ENCODE measurements at regions not wholly inside any gene's neighbourhood (a gene's known extent, or its start where the extent isn't known, plus 50 kb on each side); places are given as distances from the start of the nearest gene placed in this dataset.

DNA sequence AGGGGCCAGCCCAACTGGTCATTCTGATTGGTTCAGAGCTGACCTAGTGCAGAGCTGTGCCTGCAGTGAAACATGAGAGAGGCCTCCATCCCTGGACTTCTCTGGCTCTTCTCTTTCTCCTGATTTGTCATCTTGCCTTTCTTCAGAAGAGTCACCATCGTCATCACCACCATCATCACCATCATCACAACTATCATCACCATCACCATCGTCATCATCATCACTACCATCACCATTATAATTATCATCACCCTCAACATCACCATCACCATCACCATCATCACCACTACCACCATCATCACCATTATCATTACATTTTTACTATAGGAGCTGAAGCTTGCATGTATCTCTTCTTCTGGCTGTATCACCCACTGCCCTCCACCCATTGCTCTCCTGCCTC, 94.5 kb upstream of the FAM20A start:
- Histone ChIP-seq H3K4me3 (no peak overlapping the region), H3K27ac (no peak overlapping the region), H2AFZ (no peak overlapping the region), H3K9me2 (replicated peaks; ENCODE audit: insufficient read depth) (no peaks in the 10 kb centered on the region), H3K27me3 (no peaks in the 10 kb centered on the region), H3K9me3 (ENCODE audit: low read depth) (no peaks in the 10 kb centered on the region), H3K36me3 (replicated peaks; ENCODE audit: insufficient read depth, low read depth) (no peaks in the 10 kb centered on the region), H3K4me1 (ENCODE audit: insufficient read depth) (peaks cover 19% of the 10 kb centered on the region), H4K20me1 (ENCODE audit: insufficient read depth, poor library complexity, severe bottlenecking) (no peaks in the 10 kb centered on the region), H3K79me2 (no peaks in the 10 kb centered on the region), H3K4me2 (no peak overlapping the region)
- TF ChIP-seq EZH2 (IDR thresholded peaks at IDR 0.05; ENCODE audit: borderline replicate concordance), result no peak
- TF ChIP-seq EZH2phosphoT487 (IDR thresholded peaks at IDR 0.05; ENCODE audit: low read depth, severe bottlenecking, unreplicated experiment), result no peak
- TF ChIP-seq CTCF (IDR thresholded peaks at IDR 0.05; ENCODE audit: poor library complexity), result no peak
- 100% methylated on average over 2 of the region's 2 CpGs for WGBS (ENCODE audit: low lambda C conversion rate, missing lambda C conversion rate)
- DNase-seq (ENCODE audit: low spot score), result no peak

DNA sequence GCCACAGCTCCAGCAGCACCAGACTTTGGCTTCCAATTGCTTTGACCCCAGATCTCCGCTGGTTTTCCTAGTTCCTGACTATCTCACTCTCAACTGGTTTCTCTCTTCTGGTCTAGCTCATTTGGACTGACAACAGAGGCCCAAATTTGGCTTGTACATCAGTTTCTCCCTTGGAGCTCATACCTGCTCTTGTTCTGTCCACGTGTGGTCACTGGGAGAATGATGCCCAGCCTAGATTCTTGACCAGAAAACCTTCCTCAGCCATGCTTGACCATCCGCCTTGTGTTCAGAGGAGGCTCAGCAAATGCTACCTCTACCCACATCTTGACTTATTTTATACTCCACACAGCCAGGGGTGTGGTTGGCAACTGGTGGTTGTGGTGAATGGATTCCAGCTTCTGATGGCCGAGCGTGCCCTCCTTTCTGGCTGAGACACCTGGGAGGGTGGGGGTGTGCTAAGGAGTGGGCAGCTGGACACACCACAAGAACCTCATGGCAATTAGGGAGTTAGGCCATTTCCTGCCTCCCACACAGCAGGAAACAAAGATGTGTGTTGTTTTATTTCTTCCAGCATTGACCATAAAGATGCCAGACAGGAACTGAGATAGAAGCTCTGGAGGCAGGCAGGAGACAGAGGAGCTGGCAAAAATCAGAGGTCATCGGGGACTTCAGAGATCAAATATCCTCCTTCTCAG, 93.8 kb upstream of the FAM20A start:
- Histone ChIP-seq H4K20me1 (ENCODE audit: insufficient read depth, poor library complexity, severe bottlenecking) (no peaks in the 10 kb centered on the region), H3K27me3 (no peaks in the 10 kb centered on the region), H3K4me3 (no peak overlapping the region), H3K9me3 (ENCODE audit: low read depth) (no peaks in the 10 kb centered on the region), H2AFZ (no peak overlapping the region), H3K9me2 (replicated peaks; ENCODE audit: insufficient read depth) (no peaks in the 10 kb centered on the region), H3K4me1 (ENCODE audit: insufficient read depth) (peaks cover 12% of the 10 kb centered on the region), H3K4me2 (no peak overlapping the region), H3K36me3 (replicated peaks; ENCODE audit: insufficient read depth, low read depth) (no peaks in the 10 kb centered on the region), H3K27ac (no peak overlapping the region), H3K79me2 (no peaks in the 10 kb centered on the region)
- no peak for TF ChIP-seq EZH2 (IDR thresholded peaks at IDR 0.05; ENCODE audit: borderline replicate concordance)
- no peak for TF ChIP-seq CTCF (IDR thresholded peaks at IDR 0.05; ENCODE audit: poor library complexity)
- no peak for TF ChIP-seq EZH2phosphoT487 (IDR thresholded peaks at IDR 0.05; ENCODE audit: low read depth, severe bottlenecking, unreplicated experiment)
- no peak for DNase-seq (ENCODE audit: low spot score)
- WGBS (ENCODE audit: low lambda C conversion rate, missing lambda C conversion rate), result 92% methylated on average over 6 of the region's 6 CpGs

DNA sequence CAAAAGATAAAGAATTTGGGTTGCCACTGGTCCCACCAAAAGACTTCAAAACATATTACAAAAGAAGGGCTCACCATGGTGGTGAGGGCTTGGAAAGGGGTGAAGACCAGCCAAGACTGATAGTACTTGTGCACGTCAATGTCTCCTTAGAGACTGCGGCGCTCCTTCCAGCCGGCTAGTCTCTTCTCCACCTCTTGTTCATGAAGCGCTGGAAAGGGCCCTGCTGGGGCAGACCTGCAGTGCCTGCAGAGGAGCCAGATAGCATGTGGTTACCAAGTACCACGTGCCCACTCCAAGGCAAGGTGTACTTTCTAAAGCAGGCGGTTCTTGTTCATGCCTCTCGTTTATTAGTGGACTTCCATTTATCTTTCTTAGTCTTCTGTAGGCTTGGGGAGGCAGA, 92.7 kb upstream of the FAM20A start:
- Histone ChIP-seq H3K9me3 (ENCODE audit: low read depth) (no peaks in the 10 kb centered on the region), H4K20me1 (ENCODE audit: insufficient read depth, poor library complexity, severe bottlenecking) (no peaks in the 10 kb centered on the region), H3K27me3 (no peaks in the 10 kb centered on the region), H3K27ac (no peak overlapping the region), H2AFZ (no peak overlapping the region), H3K4me2 (no peak overlapping the region), H3K36me3 (replicated peaks; ENCODE audit: insufficient read depth, low read depth) (no peaks in the 10 kb centered on the region), H3K9me2 (replicated peaks; ENCODE audit: insufficient read depth) (no peaks in the 10 kb centered on the region), H3K4me3 (no peak overlapping the region), H3K4me1 (ENCODE audit: insufficient read depth) (peaks cover 11% of the 10 kb centered on the region), H3K79me2 (no peaks in the 10 kb centered on the region)
- WGBS (ENCODE audit: low lambda C conversion rate, missing lambda C conversion rate), result 91% methylated on average over 8 of the region's 8 CpGs
- TF ChIP-seq CTCF (IDR thresholded peaks at IDR 0.05; ENCODE audit: poor library complexity) (no peak), EZH2phosphoT487 (IDR thresholded peaks at IDR 0.05; ENCODE audit: low read depth, severe bottlenecking, unreplicated experiment) (no peak), EZH2 (IDR thresholded peaks at IDR 0.05; ENCODE audit: borderline replicate concordance) (no peak)
- no peak for DNase-seq (ENCODE audit: low spot score)

Measured in hepatocyte (in vitro differentiated cells).